ENCODE measurements at regions not wholly inside any gene's neighbourhood (a gene's known extent, or its start where the extent isn't known, plus 50 kb on each side); places are given as distances from the start of the nearest gene placed in this dataset.

GRCh38 chr13:79124183-79124582 is 281.9 kb downstream of the RBM26 start:
- POLR2A ChIA-PET (ENCODE audit: partially characterized antibody): no interaction called here
- WGBS, 2 experiments (ENCODE audit: extremely low coverage in 1 of 2, insufficient coverage in 1 of 2, insufficient read length in 1 of 2, insufficient replicate concordance in 2 of 2, low coverage in 1 of 2, low lambda C conversion rate in 2 of 2, missing lambda C conversion rate in 1 of 2): 80% methylated on average over 2 of the region's 2 CpGs; no CpG with 5 or more reads in 1 of the 2 experiments
- Histone ChIP-seq H3K9me3 (ENCODE audit: insufficient read depth in 2 of 2, low read depth in 1 of 2, low read length in 1 of 2) (peaks cover 0 to 3% of the 10 kb centered on the region in 2 experiments; a peak in 1 of 4 replicates), H3K27me3 (replicated peaks in 1 of 4; ENCODE audit: control insufficient read depth in 3 of 4, extremely low read depth in 1 of 4, insufficient read depth in 3 of 4, low read length in 3 of 4) (no peaks in the 10 kb centered on the region), H3K79me2 (ENCODE audit: control insufficient read depth in 1 of 2, insufficient read depth in 2 of 2, low read length in 2 of 2) (no peaks in the 10 kb centered on the region), H2BK20ac (ENCODE audit: low read length) (no peak overlapping the region), H3K4me3 (ENCODE audit: extremely low read depth in 1 of 4, insufficient read depth in 2 of 4, low read depth in 3 of 4, low read length in 4 of 4) (no peak overlapping the region), H3K4ac (replicated peaks; ENCODE audit: insufficient read length, low read depth, low read length) (no peak overlapping the region), H2AK5ac (ENCODE audit: low read depth, low read length) (no peak overlapping the region), H3K27ac (ENCODE audit: low read depth, low read length) (no peak overlapping the region), H3K18ac (ENCODE audit: extremely low read depth, low read length) (no peak overlapping the region), H2BK15ac (ENCODE audit: low read length) (no peak overlapping the region), H3K4me2 (ENCODE audit: insufficient read depth in 1 of 2, low read depth in 2 of 2, low read length in 2 of 2) (no peak overlapping the region), H2BK12ac (ENCODE audit: low read depth, low read length) (no peak overlapping the region), H4K20me1 (replicated peaks in 1 of 2; ENCODE audit: control insufficient read depth in 1 of 2, insufficient read depth in 2 of 2, low read length in 2 of 2) (no peaks in the 10 kb centered on the region), H3K23me2 (ENCODE audit: low read depth, low read length) (no peaks in the 10 kb centered on the region), H3K4me1 (replicated peaks in 1 of 4; ENCODE audit: control insufficient read depth in 3 of 4, insufficient read depth in 4 of 4, low read length in 3 of 4) (no peaks in the 10 kb centered on the region), H4K91ac (replicated peaks; ENCODE audit: insufficient read length, low read length) (no peak overlapping the region), H3K36me3 (ENCODE audit: control insufficient read depth in 2 of 4, insufficient read depth in 4 of 4, low read length in 3 of 4) (no peaks in the 10 kb centered on the region), H3K56ac (replicated peaks; ENCODE audit: insufficient read length, low read depth, low read length) (no peak overlapping the region), H2BK5ac (ENCODE audit: low read depth, low read length) (no peak overlapping the region), H3K79me1 (ENCODE audit: low read depth, low read length) (no peaks in the 10 kb centered on the region), H4K8ac (ENCODE audit: extremely low read depth, insufficient read depth, low read length) (no peak overlapping the region), H3K23ac (ENCODE audit: insufficient read length) (no peak overlapping the region), H2AFZ (ENCODE audit: low read length) (no peak overlapping the region), H2BK120ac (replicated peaks; ENCODE audit: low read depth, low read length) (no peak overlapping the region), H3K14ac (ENCODE audit: insufficient read length) (no peak overlapping the region), H3K9ac (replicated peaks in 1 of 4; ENCODE audit: extremely low read depth in 1 of 4, low read depth in 3 of 4, low read length in 3 of 4) (no peak overlapping the region), H4K5ac (ENCODE audit: insufficient read length, low read depth, low read length) (no peak overlapping the region)
- CTCF ChIA-PET (ENCODE audit: partially characterized antibody): no interaction called here
- FAIRE-seq: no peak
- no peak for DNase-seq (ENCODE audit: low read depth in 1 of 2, low spot score in 2 of 2)
- TF ChIP-seq TCF12 (IDR thresholded peaks at IDR 0.05; ENCODE audit: low read depth, low read length): no peak
- TF ChIP-seq SP4 (IDR thresholded peaks at IDR 0.05; ENCODE audit: low read length): no peak
- no peak for TF ChIP-seq TAF7 (optimal IDR thresholded peaks at IDR 0.05; ENCODE audit: borderline replicate concordance, low read depth, low read length)
- no peak for TF ChIP-seq FOSL1 (IDR thresholded peaks at IDR 0.05; ENCODE audit: insufficient read depth, low read depth, low read length)
- TF ChIP-seq YY1 (IDR thresholded peaks at IDR 0.05; ENCODE audit: low read depth, low read length): no peak
- no peak for TF ChIP-seq BACH1 (IDR thresholded peaks at IDR 0.05; ENCODE audit: low read length)
- TF ChIP-seq CEBPB (IDR thresholded peaks at IDR 0.05; ENCODE audit: low read depth, low read length): no peak
- TF ChIP-seq BRCA1 (IDR thresholded peaks at IDR 0.05; ENCODE audit: low read depth, low read length): no peak
- TF ChIP-seq POLR2A (IDR thresholded peaks at IDR 0.05; ENCODE audit: control extremely low read depth in 1 of 2, low read depth in 2 of 2, low read length in 2 of 2): no peak
- no peak for TF ChIP-seq SRF (IDR thresholded peaks at IDR 0.05; ENCODE audit: low read depth, low read length)
- TF ChIP-seq, protein P1, sequence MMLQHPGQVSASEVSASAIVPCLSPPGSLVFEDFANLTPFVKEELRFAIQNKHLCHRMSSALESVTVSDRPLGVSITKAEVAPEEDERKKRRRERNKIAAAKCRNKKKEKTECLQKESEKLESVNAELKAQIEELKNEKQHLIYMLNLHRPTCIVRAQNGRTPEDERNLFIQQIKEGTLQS (IDR thresholded peaks at IDR 0.05; ENCODE audit: insufficient read depth, low read depth, low read length): no peak
- TF ChIP-seq GTF2F1 (IDR thresholded peaks at IDR 0.05; ENCODE audit: borderline replicate concordance, low read depth, low read length): no peak
- TF ChIP-seq SP2 (IDR thresholded peaks at IDR 0.05; ENCODE audit: low read length): no peak
- no peak for TF ChIP-seq GABPA (IDR thresholded peaks at IDR 0.05; ENCODE audit: borderline replicate concordance, insufficient read depth, low read length)

Measured in H1 (cell line).